ENCODE measurements at regions not wholly inside any gene's neighbourhood (a gene's known extent, or its start where the extent isn't known, plus 50 kb on each side); places are given as distances from the start of the nearest gene placed in this dataset.

DNA sequence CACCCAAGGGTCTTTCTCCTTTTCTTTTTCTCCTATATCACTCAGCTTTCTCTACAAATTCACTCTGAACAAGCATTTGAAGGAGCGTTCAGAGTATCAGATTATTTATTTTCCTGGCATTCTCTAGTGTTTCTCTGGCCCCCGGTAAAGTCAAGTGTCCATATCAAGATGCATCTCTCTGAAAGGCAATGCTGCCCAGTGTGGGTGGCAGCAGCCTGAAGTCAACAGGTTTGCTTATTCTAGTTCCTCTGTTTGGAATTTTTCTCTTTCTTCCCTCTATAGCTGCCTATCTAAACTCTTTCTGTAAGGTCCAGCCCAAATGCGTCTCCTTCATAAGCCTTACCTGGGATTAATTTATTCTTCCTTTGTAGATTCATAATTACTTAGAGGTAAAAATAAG, 526.2 kb upstream of the TNP1 start:
- Histone ChIP-seq H3K4me3 (no peak overlapping the region), H3K4me1 (replicated peaks; ENCODE audit: insufficient read depth) (peaks cover 30% of the 10 kb centered on the region), H3K79me2 (ENCODE audit: low read depth) (no peaks in the 10 kb centered on the region), H3K36me3 (ENCODE audit: low read depth) (no peaks in the 10 kb centered on the region), H3K27me3 (ENCODE audit: insufficient read depth, low read depth) (no peaks in the 10 kb centered on the region), H3K4me2 (no peak overlapping the region), H3F3A (ENCODE audit: insufficient read depth, low read depth) (peaks cover 26% of the 10 kb centered on the region), H4K20me1 (ENCODE audit: insufficient read depth) (no peaks in the 10 kb centered on the region), H2AFZ (no peak overlapping the region), H3K27ac (no peak overlapping the region), H3K9me2 (ENCODE audit: insufficient read depth) (no peaks in the 10 kb centered on the region), H3K9me3 (ENCODE audit: insufficient read depth, low read depth) (peaks cover 19% of the 10 kb centered on the region)
- no peak for DNase-seq
- ChIA-PET CTCF (no interaction called here), POLR2A (ENCODE audit: unreplicated experiment) (no interaction called here)
- TF ChIP-seq CTCF (conservative IDR thresholded peaks at IDR 0.05), result no peak
- TF ChIP-seq EZH2 (IDR thresholded peaks at IDR 0.05; ENCODE audit: low read depth), result no peak
- BruUV-seq (replicated peaks), result no TSS peak
- intact Hi-C loops (cut with micrococcal nuclease; ENCODE audit: unreplicated experiment), result loop anchor here (5.0 kb wide), 3 partner anchors 109 to 689 kb away; partner anchors contain the start of gene IGFBP5

DNA sequence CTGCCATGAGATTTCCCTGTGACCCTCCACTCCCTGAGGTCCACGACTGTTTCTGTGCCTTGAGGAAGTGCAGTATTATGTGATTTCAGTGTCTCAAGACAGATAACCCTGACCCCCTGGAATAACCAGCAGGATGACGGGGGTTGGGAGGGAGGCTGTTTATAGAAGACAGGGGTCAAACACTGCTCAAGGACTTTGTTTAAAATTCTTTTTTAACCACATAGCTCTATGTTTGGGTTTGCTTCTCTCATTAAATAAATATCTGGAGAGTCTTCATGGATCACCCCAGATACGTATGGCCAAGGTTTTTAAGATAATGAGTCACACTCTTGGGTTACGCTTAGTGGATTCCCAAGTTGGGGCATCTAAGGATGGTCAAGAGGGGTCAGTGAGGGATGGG, 523.8 kb upstream of the TNP1 start:
- no peaks in the 10 kb centered on the region for H3K27me3 ChIP-seq (ENCODE audit: insufficient read depth, low read depth)
- H3K4me2 ChIP-seq, result no peak overlapping the region
- H3K4me3 ChIP-seq, result no peak overlapping the region
- no peaks in the 10 kb centered on the region for H3K79me2 ChIP-seq (ENCODE audit: low read depth)
- H2AFZ ChIP-seq, result no peak overlapping the region
- H3K27ac ChIP-seq, result no peak overlapping the region
- no peak for TF ChIP-seq EZH2 (IDR thresholded peaks at IDR 0.05; ENCODE audit: low read depth)
- peaks cover 24% of the 10 kb centered on the region for H3K4me1 ChIP-seq (replicated peaks; ENCODE audit: insufficient read depth)
- no peak for DNase-seq
- H3F3A ChIP-seq (ENCODE audit: insufficient read depth, low read depth), result peaks cover 21% of the 10 kb centered on the region
- no TSS peak for BruUV-seq (replicated peaks)
- H3K9me2 ChIP-seq (ENCODE audit: insufficient read depth), result no peaks in the 10 kb centered on the region
- peaks cover 7% of the 10 kb centered on the region; the same call in 1 of the 2 replicates for H3K9me3 ChIP-seq (ENCODE audit: insufficient read depth, low read depth)
- no peaks in the 10 kb centered on the region for H4K20me1 ChIP-seq (ENCODE audit: insufficient read depth)
- ChIA-PET CTCF (no interaction called here), POLR2A (ENCODE audit: unreplicated experiment) (no interaction called here)
- intact Hi-C loops (cut with micrococcal nuclease; ENCODE audit: unreplicated experiment), result no loop called here
- H3K36me3 ChIP-seq (ENCODE audit: low read depth), result no peaks in the 10 kb centered on the region

GRCh38 chr2:217382794-217383193, 522.9 kb upstream of the TNP1 start:
- Histone ChIP-seq H3K4me2 (no peak overlapping the region), H3K9me3 (ENCODE audit: insufficient read depth, low read depth) (peaks cover 7% of the 10 kb centered on the region; the same call in 1 of the 2 replicates), H3F3A (ENCODE audit: insufficient read depth, low read depth) (peaks cover 13% of the 10 kb centered on the region), H2AFZ (no peak overlapping the region), H3K27ac (no peak overlapping the region), H3K4me3 (no peak overlapping the region), H3K4me1 (replicated peaks; ENCODE audit: insufficient read depth) (peaks cover 17% of the 10 kb centered on the region), H4K20me1 (ENCODE audit: insufficient read depth) (no peaks in the 10 kb centered on the region), H3K9me2 (ENCODE audit: insufficient read depth) (no peaks in the 10 kb centered on the region), H3K27me3 (ENCODE audit: insufficient read depth, low read depth) (no peaks in the 10 kb centered on the region), H3K79me2 (ENCODE audit: low read depth) (no peaks in the 10 kb centered on the region), H3K36me3 (ENCODE audit: low read depth) (no peaks in the 10 kb centered on the region)
- POLR2A ChIA-PET (ENCODE audit: unreplicated experiment), result no interaction called here
- BruUV-seq (replicated peaks), result no TSS peak
- DNase-seq, result no peak
- intact Hi-C loops (cut with micrococcal nuclease; ENCODE audit: unreplicated experiment), result no loop called here
- TF ChIP-seq EZH2 (IDR thresholded peaks at IDR 0.05; ENCODE audit: low read depth), result no peak
- no peak for TF ChIP-seq CTCF (conservative IDR thresholded peaks at IDR 0.05)
- CTCF ChIA-PET, result no interaction called here

DNA sequence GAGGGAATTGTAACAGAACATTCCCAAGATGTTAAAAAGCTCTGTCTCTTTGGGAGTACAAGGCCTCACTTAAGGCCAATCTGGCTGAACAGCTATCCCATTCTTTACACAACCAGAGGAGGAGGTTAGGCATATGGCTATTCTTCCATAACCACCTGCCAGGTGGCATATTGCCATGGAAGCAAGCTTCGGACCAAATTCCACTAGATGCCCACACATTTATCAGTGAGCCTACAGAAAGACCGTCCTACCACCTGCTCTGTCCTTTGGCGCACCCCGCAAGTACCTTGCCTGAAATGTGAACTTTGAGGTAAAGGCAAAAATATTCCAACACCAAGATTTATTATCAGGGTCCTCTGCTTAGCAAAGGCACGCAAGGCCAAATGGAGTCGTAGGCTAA, 519.9 kb upstream of the TNP1 start:
- DNase-seq, result no peak
- no peak overlapping the region for H2AFZ ChIP-seq
- ChIA-PET POLR2A (ENCODE audit: unreplicated experiment) (no interaction called here), CTCF (no interaction called here)
- H4K20me1 ChIP-seq (ENCODE audit: insufficient read depth), result no peaks in the 10 kb centered on the region
- TF ChIP-seq EZH2 (IDR thresholded peaks at IDR 0.05; ENCODE audit: low read depth) (no peak), CTCF (conservative IDR thresholded peaks at IDR 0.05) (no peak)
- H3K36me3 ChIP-seq (ENCODE audit: low read depth), result no peaks in the 10 kb centered on the region
- no peak overlapping the region for H3K27ac ChIP-seq
- H3K9me2 ChIP-seq (ENCODE audit: insufficient read depth), result no peaks in the 10 kb centered on the region; the same call in 1 of the 2 replicates
- no peaks in the 10 kb centered on the region for H3K27me3 ChIP-seq (ENCODE audit: insufficient read depth, low read depth)
- intact Hi-C loops (cut with micrococcal nuclease; ENCODE audit: unreplicated experiment), result no loop called here
- H3F3A ChIP-seq (ENCODE audit: insufficient read depth, low read depth), result no peaks in the 10 kb centered on the region
- H3K4me3 ChIP-seq, result no peak overlapping the region
- H3K79me2 ChIP-seq (ENCODE audit: low read depth), result no peaks in the 10 kb centered on the region
- no peaks in the 10 kb centered on the region for H3K9me3 ChIP-seq (ENCODE audit: insufficient read depth, low read depth)
- H3K4me1 ChIP-seq (replicated peaks; ENCODE audit: insufficient read depth), result no peaks in the 10 kb centered on the region
- no peak overlapping the region for H3K4me2 ChIP-seq
- BruUV-seq (replicated peaks), result no TSS peak

All from PC-9 (cell line).